Upper lobe of right lung (tissue), 1 donor: ENCODE measurements at regions not wholly inside any gene's neighbourhood (a gene's known extent, or its start where the extent isn't known, plus 50 kb on each side); places are given as distances from the start of the nearest gene placed in this dataset.

ENCODE experiments used
- ATAC-seq: fragments of 200-7000 bp; cut with Tn5 transposase; one replicate; pipeline ENCODE4 v1.9.1; 2020; ENCODE audit warnings: mild to moderate bottlenecking, moderate library complexity
- DNase-seq: peaks from one replicate; pipeline ENCODE4 v3.0.0-alpha.2; 2020
- H3K27ac ChIP-seq: fragments of 200-600 bp; one replicate; pipeline ENCODE4 v1.8.0; 2022
- H3K27me3 ChIP-seq: fragments of 200-600 bp; one replicate; pipeline ENCODE4 v1.8.0; 2022; ENCODE audit warnings: mild to moderate bottlenecking
- H3K36me3 ChIP-seq: fragments of 200-600 bp; one replicate; pipeline ENCODE4 v1.8.0; 2022
- H3K4me1 ChIP-seq: fragments of 200-600 bp; one replicate; pipeline ENCODE4 v1.8.0; 2022
- H3K4me3 ChIP-seq: fragments of 200-600 bp; one replicate; pipeline ENCODE4 v1.8.0; 2022; ENCODE audit warnings: mild to moderate bottlenecking
- H3K9me3 ChIP-seq: fragments of 200-600 bp; one replicate; pipeline ENCODE4 v1.8.0; 2022
- intact Hi-C: fragments of 100-400 bp; cut with DNase I; formaldehyde crosslinking; loops from one replicate; pipeline ENCODE4 v1.11.0; 2022
- TF ChIP-seq, protein P1 (sequence below): fragments of 200-600 bp; IDR thresholded peaks from one replicate; pipeline ENCODE4 v1.8.0; 2022; ENCODE audit warnings: antibody characterized with exemption
- donor health status: DM: no; HTN: yes; CAD: no; lungs with severe emphysema.

DNA sequence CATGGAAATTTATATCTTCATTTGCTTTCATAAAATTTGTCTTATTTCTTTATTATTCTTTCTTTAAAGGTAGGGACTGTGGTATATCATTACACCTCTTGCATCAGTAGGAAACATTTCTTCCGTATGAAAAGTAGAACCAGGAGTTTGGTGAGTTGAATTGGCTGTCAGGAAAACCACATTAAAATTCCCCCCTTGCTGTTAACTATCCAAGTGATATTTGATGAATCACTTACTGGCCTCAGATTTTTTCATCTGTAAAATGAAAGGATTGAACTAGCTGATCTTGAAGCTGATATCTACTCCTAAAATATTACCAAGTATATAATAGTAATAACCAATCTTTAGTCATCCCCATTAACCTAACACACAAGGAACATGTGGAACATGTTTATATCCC, 460.9 kb downstream of the GJA1 start:
- intact Hi-C loops: no loop called here
- ATAC-seq (no peak), DNase-seq (no peak)
- TF ChIP-seq, protein P1, sequence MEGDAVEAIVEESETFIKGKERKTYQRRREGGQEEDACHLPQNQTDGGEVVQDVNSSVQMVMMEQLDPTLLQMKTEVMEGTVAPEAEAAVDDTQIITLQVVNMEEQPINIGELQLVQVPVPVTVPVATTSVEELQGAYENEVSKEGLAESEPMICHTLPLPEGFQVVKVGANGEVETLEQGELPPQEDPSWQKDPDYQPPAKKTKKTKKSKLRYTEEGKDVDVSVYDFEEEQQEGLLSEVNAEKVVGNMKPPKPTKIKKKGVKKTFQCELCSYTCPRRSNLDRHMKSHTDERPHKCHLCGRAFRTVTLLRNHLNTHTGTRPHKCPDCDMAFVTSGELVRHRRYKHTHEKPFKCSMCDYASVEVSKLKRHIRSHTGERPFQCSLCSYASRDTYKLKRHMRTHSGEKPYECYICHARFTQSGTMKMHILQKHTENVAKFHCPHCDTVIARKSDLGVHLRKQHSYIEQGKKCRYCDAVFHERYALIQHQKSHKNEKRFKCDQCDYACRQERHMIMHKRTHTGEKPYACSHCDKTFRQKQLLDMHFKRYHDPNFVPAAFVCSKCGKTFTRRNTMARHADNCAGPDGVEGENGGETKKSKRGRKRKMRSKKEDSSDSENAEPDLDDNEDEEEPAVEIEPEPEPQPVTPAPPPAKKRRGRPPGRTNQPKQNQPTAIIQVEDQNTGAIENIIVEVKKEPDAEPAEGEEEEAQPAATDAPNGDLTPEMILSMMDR: no peak
- no peaks in the 10 kb centered on the region for H3K36me3 ChIP-seq
- no peak overlapping the region for H3K27ac ChIP-seq
- no peaks in the 10 kb centered on the region for H3K27me3 ChIP-seq
- no peaks in the 10 kb centered on the region for H3K4me1 ChIP-seq
- H3K4me3 ChIP-seq: no peak overlapping the region
- no peaks in the 10 kb centered on the region for H3K9me3 ChIP-seq

DNA sequence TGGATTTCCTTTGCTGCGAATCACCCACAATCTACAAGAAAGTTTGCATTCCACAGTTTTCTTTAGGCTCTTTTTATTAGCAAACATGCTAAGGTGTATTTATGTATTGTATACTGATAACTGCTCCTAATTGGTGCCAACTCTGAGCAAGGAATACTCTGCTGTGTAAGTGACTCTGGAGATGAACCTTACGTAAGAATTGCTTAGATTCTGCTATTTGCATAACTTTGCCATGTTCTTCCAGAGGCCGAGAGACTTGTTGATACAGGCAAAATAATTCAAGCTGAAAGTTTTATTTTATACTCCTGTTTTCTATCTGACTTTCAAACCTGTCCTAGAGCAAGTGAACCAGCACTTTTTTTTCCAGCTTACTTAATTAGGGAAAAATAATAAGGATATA, 461.3 kb downstream of the GJA1 start:
- no peak for ATAC-seq
- H3K4me3 ChIP-seq: no peak overlapping the region
- no peak overlapping the region for H3K27ac ChIP-seq
- H3K4me1 ChIP-seq: no peaks in the 10 kb centered on the region
- H3K9me3 ChIP-seq: no peaks in the 10 kb centered on the region
- TF ChIP-seq, protein P1: no peak
- no peaks in the 10 kb centered on the region for H3K27me3 ChIP-seq
- DNase-seq: no peak
- intact Hi-C loops: no loop called here
- H3K36me3 ChIP-seq: no peaks in the 10 kb centered on the region

DNA sequence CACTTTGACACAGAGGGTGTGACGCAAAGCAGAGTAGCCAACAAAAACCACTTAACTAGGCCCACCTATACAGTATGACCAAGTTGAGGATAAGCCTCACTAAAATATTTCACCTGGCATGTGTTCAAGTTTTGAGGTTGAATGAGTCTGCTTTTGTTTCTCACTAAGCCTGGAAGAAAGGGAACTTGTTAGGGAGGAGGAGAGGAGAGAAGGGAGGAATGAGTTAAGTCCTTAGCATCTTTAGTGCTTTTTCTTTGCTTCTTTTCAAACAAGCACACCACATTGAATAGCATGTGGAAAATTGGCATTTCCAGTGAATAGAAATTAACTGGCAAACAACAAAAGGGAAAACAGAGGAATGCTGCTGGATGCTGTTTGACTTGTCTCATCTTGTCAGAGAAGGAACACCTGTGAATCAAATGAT, 461.9 kb downstream of the GJA1 start:
- intact Hi-C loops: no loop called here
- Histone ChIP-seq H3K27me3 (no peaks in the 10 kb centered on the region), H3K36me3 (no peaks in the 10 kb centered on the region), H3K9me3 (no peaks in the 10 kb centered on the region), H3K27ac (no peak overlapping the region), H3K4me1 (no peaks in the 10 kb centered on the region), H3K4me3 (no peak overlapping the region)
- ATAC-seq (no peak), DNase-seq (no peak)
- TF ChIP-seq, protein P1: no peak

DNA sequence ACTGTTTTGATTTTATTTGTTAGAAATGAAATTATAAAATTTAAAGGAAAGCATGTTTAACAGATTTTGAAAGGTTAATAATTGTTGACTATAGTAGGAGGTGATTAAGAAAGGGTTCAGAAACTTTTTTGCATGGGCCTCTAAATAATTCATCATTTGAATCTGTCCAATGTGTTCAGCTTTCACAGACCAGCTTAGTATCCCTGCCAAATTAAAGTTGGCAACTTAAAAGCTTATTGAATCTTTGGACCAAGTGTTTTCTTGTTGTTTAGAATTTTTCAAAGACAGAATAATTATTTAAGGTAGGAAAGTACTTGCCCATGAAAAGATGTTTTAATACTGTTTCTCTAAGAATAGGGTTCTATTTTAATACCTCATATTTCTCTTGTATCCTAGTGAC, 466.0 kb downstream of the GJA1 start:
- DNase-seq (no peak), ATAC-seq (no peak)
- TF ChIP-seq, protein P1: no peak
- Histone ChIP-seq H3K36me3 (no peaks in the 10 kb centered on the region), H3K27ac (no peak overlapping the region), H3K4me1 (no peaks in the 10 kb centered on the region), H3K4me3 (no peak overlapping the region), H3K9me3 (no peaks in the 10 kb centered on the region), H3K27me3 (no peaks in the 10 kb centered on the region)
- intact Hi-C loops: no loop called here

DNA sequence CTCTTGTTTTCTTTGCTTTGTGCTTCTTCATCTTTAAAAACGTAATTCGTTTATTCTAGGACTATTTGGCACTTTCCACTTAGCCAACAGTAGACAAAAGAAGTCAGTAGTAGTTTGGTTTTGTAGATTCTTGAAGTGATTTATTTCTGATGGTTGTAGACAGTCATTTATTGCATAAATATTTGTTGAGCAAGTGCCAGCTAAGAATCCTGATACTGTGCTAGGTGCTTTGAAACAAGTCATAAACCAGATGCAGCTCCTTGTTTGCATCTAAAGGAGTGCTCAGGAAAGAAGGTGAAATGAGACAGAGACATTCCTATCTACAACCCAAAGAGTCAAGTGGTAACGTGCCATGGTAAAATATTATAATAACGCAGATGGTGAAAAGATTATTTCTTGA, 469.1 kb downstream of the GJA1 start:
- TF ChIP-seq, protein P1: no peak
- intact Hi-C loops: no loop called here
- no peak for DNase-seq
- no peaks in the 10 kb centered on the region for H3K4me1 ChIP-seq
- no peaks in the 10 kb centered on the region for H3K36me3 ChIP-seq
- no peak overlapping the region for H3K27ac ChIP-seq
- ATAC-seq: no peak
- no peak overlapping the region for H3K4me3 ChIP-seq
- H3K9me3 ChIP-seq: no peaks in the 10 kb centered on the region
- H3K27me3 ChIP-seq: no peaks in the 10 kb centered on the region

DNA sequence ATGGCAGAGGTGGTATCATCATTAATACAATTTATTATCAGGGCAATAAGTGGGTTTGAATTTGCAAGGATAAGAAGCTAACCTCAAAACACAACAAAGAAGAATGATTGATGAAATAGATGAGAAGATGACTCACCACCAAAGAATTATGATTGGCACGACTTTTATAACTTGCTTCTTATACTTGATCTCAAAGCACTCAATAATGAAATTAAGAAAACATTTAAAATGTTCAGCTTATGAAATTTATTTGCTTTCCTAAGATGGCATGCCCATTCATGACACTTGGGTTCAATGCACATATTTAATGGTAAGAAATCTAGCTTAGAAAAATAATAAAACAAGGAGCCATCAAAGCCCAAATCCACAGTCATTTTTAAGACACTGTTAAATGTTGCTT, 477.5 kb downstream of the GJA1 start:
- TF ChIP-seq, protein P1: no peak
- ATAC-seq (no peak), DNase-seq (no peak)
- Histone ChIP-seq H3K4me1 (no peaks in the 10 kb centered on the region), H3K4me3 (no peak overlapping the region), H3K27me3 (no peaks in the 10 kb centered on the region), H3K36me3 (no peaks in the 10 kb centered on the region), H3K27ac (no peak overlapping the region), H3K9me3 (peaks cover 5% of the 10 kb centered on the region)
- intact Hi-C loops: no loop called here
